SK-N-SH (cell line): ENCODE measurements at regions not wholly inside any gene's neighbourhood (a gene's known extent, or its start where the extent isn't known, plus 50 kb on each side); places are given as distances from the start of the nearest gene placed in this dataset.

Experiments
- CTCF ChIA-PET: fragments of 300-600, 350-600 bp; formaldehyde crosslinking; extraction: SDS; loops from one replicate; lab custom pipeline; 2021; lab: Yijun Ruan, JAX
- POLR2A ChIA-PET: fragments of 350-600 bp; sonication (Branson Sonifier 250); formaldehyde crosslinking; extraction: SDS; loops from one replicate; lab custom pipeline; 2020; ENCODE audit warnings: antibody characterized with exemption, inconsistent platforms; lab: Yijun Ruan, JAX
- DNase-seq: peaks from one replicate; pipeline ENCODE4 v3.0.0; 2012
- H2AFZ ChIP-seq: fragments of 200-600 bp; sonication (generic); 2 replicates; pipeline ENCODE4 v1.8.1; 2016; ENCODE audit warnings: antibody characterized with exemption, mild to moderate bottlenecking, low read depth
- H3F3A ChIP-seq: fragments of 200-600 bp; sonication (generic); replicated peaks from 2 replicates; pipeline ENCODE3; 2016; ENCODE audit warnings: antibody characterized with exemption, mild to moderate bottlenecking; ENCODE audit not compliant: insufficient read depth
- H3K27ac ChIP-seq, 2 experiments: fragments of 200-500 bp in 1 of 2; fragments of 200-600 bp in 1 of 2; sonication (Bioruptor generic) in 1 of 2; sonication (generic), shearing (Covaris generic) in 1 of 2; 2 replicates each; pipeline versions ENCODE4 v1.5.1 to v1.6.1; 2014 to 2016; ENCODE audit warnings: low read depth in 2 of 2, inconsistent platforms in 1 of 2, low read length in 1 of 2, mild to moderate bottlenecking in 1 of 2, mixed read lengths in 1 of 2
- H3K27me3 ChIP-seq: fragments of 200-600 bp; sonication (generic), shearing (Covaris generic); 2 replicates; pipeline ENCODE4 v1.6.1; 2016; ENCODE audit warnings: mixed run types; ENCODE audit not compliant: insufficient read depth
- H3K36me3 ChIP-seq, 2 experiments: fragments of 200-500 bp in 1 of 2; fragments of 200-600 bp in 1 of 2; sonication (Bioruptor generic) in 1 of 2; sonication (generic) in 1 of 2; replicated peaks in 1 of 2; 2 replicates each; pipeline versions ENCODE3 to v1.5.1; 2014 to 2016; ENCODE audit warnings: low read length in 1 of 2, mild to moderate bottlenecking in 1 of 2; ENCODE audit not compliant: insufficient read depth in 2 of 2, control insufficient read depth in 1 of 2
- H3K4me1 ChIP-seq, 2 experiments: fragments of 200-500 bp in 1 of 2; fragments of 200-600 bp in 1 of 2; sonication (Bioruptor generic) in 1 of 2; sonication (generic), shearing (Covaris generic) in 1 of 2; 2 replicates each; pipeline versions ENCODE4 v1.5.1 to v1.6.1; 2014 to 2016; ENCODE audit warnings: low read depth in 1 of 2, low read length in 1 of 2, mixed run types in 1 of 2; ENCODE audit not compliant: insufficient read depth in 2 of 2, control insufficient read depth in 1 of 2
- H3K4me2 ChIP-seq: fragments of 200-600 bp; sonication (generic), shearing (Covaris generic); 2 replicates; pipeline ENCODE4 v1.6.1; 2017; ENCODE audit warnings: mixed run types
- H3K4me3 ChIP-seq, 2 experiments: fragments of 200-500 bp in 1 of 2; fragments of 200-600 bp in 1 of 2; sonication (Bioruptor generic) in 1 of 2; sonication (generic), shearing (Covaris generic) in 1 of 2; 2 replicates each; pipeline versions ENCODE4 v1.5.1 to v1.8.1; 2014 to 2016; ENCODE audit warnings: low read depth in 2 of 2, inconsistent platforms in 1 of 2, low read length in 1 of 2, mild to moderate bottlenecking in 1 of 2, mixed read lengths in 1 of 2, moderate library complexity in 1 of 2
- H3K79me2 ChIP-seq: fragments of 200-600 bp; sonication (generic); 2 replicates; pipeline ENCODE4 v1.8.1; 2017; ENCODE audit warnings: mild to moderate bottlenecking; ENCODE audit not compliant: insufficient read depth
- H3K9ac ChIP-seq: fragments of 200-600 bp; sonication (generic); 2 replicates; pipeline ENCODE4 v1.6.1; 2017; ENCODE audit warnings: mixed run types
- H3K9me2 ChIP-seq: fragments of 200-600 bp; sonication (generic); 2 replicates; pipeline ENCODE4 v1.6.1; 2017; ENCODE audit warnings: mixed run types
- H3K9me3 ChIP-seq: fragments of 200-600 bp; sonication (generic); 2 replicates; pipeline ENCODE4 v1.6.1; 2017; ENCODE audit warnings: mixed run types, mild to moderate bottlenecking, moderate library complexity
- H4K20me1 ChIP-seq: fragments of 200-600 bp; sonication (generic); 2 replicates; pipeline ENCODE4 v1.6.1; 2017; ENCODE audit warnings: mild to moderate bottlenecking, mixed run types; ENCODE audit not compliant: insufficient read depth
- CHD2 ChIP-seq: fragments of 150-350 bp; IDR thresholded peaks from 2 replicates; pipeline ENCODE4 v1.6.1; 2018; ENCODE audit warnings: low read length; ENCODE audit not compliant: partially characterized antibody
- EZH2phosphoT487 ChIP-seq: fragments of 200-600 bp; sonication (generic); IDR thresholded peaks from 2 replicates; pipeline ENCODE4 v1.6.1; 2017; ENCODE audit warnings: low read depth, mixed run types, mild to moderate bottlenecking, antibody characterized with exemption, moderate library complexity, borderline replicate concordance
- FOXM1 ChIP-seq: IDR thresholded peaks from 2 replicates; pipeline ENCODE4 v1.4.0; 2012; ENCODE audit warnings: low read depth, mild to moderate bottlenecking
- GATA2 ChIP-seq: sonication (generic); formaldehyde crosslinking; IDR thresholded peaks from 2 replicates; pipeline ENCODE4 v1.5.0; 2020; ENCODE audit warnings: mild to moderate bottlenecking, missing genetic modification reagents
- IRF3 ChIP-seq: fragments of 150-350 bp; IDR thresholded peaks from 2 replicates; pipeline ENCODE4 v1.6.1; 2016; ENCODE audit warnings: mild to moderate bottlenecking, low read depth, low read length
- NRF1 ChIP-seq: IDR thresholded peaks from 2 replicates; pipeline ENCODE4 v1.6.1; 2012; ENCODE audit warnings: low read depth, mild to moderate bottlenecking, low read length
- POLR2AphosphoS5 ChIP-seq: IDR thresholded peaks from 2 replicates; pipeline ENCODE4 v1.6.1; 2012; ENCODE audit warnings: low read depth, low read length
- REST ChIP-seq: IDR thresholded peaks from 2 replicates; pipeline ENCODE4 v1.6.1; 2012; ENCODE audit warnings: mild to moderate bottlenecking, low read depth, low read length, moderate library complexity
- RXRA ChIP-seq: IDR thresholded peaks from 2 replicates; pipeline ENCODE4 v1.4.0; 2012; ENCODE audit warnings: low read depth, mild to moderate bottlenecking, borderline replicate concordance
- SIN3A ChIP-seq: IDR thresholded peaks from 2 replicates; pipeline ENCODE4 v1.6.1; 2012; ENCODE audit warnings: low read depth, mild to moderate bottlenecking, low read length, moderate library complexity, borderline replicate concordance
- TEAD4 ChIP-seq: IDR thresholded peaks from 2 replicates; pipeline ENCODE4 v1.4.0; 2012; ENCODE audit warnings: mild to moderate bottlenecking, borderline replicate concordance; ENCODE audit not compliant: insufficient read depth
- YY1 ChIP-seq: IDR thresholded peaks from 2 replicates; pipeline ENCODE4 v1.4.0; 2012; ENCODE audit warnings: low read depth, mild to moderate bottlenecking
- ZBTB33 ChIP-seq: IDR thresholded peaks from 2 replicates; pipeline ENCODE4 v1.4.0; 2012; ENCODE audit warnings: low read depth, borderline replicate concordance
- WGBS: methylation state at CpG from one replicate; pipeline ENCODE4 v1.1.6; 2017; ENCODE audit warnings: low lambda C conversion rate; 5-methylcytosine and 5-hydroxymethylcytosine counted together
- TF ChIP-seq, protein P1 (sequence below): IDR thresholded peaks from 2 replicates; pipeline ENCODE4; 2012

GRCh38 chr7:68793513-68793912 is 804.8 kb upstream of the AUTS2 start:
- ChIA-PET POLR2A (no interaction called here), CTCF (no interaction called here)
- no peaks in the 10 kb centered on the region for H3K9me2 ChIP-seq
- H2AFZ ChIP-seq: no peak overlapping the region
- no peaks in the 10 kb centered on the region for H3F3A ChIP-seq
- WGBS: 79% methylated on average over 1 of the region's 1 CpG
- H3K36me3 ChIP-seq: no peaks in the 10 kb centered on the region
- no peaks in the 10 kb centered on the region for H3K79me2 ChIP-seq
- H3K4me2 ChIP-seq: no peak overlapping the region
- no peak for TF ChIP-seq TEAD4
- no peak for TF ChIP-seq ZBTB33
- no peak for TF ChIP-seq RXRA
- no peak for TF ChIP-seq FOXM1
- TF ChIP-seq REST: no peak
- TF ChIP-seq CHD2: no peak
- TF ChIP-seq POLR2AphosphoS5: no peak
- no peak for TF ChIP-seq YY1
- TF ChIP-seq NRF1: no peak
- no peak for TF ChIP-seq IRF3
- no peak for TF ChIP-seq EZH2phosphoT487
- no peak for TF ChIP-seq SIN3A
- TF ChIP-seq GATA2 (CRISPR knock-in tag): no peak
- TF ChIP-seq, protein P1, sequence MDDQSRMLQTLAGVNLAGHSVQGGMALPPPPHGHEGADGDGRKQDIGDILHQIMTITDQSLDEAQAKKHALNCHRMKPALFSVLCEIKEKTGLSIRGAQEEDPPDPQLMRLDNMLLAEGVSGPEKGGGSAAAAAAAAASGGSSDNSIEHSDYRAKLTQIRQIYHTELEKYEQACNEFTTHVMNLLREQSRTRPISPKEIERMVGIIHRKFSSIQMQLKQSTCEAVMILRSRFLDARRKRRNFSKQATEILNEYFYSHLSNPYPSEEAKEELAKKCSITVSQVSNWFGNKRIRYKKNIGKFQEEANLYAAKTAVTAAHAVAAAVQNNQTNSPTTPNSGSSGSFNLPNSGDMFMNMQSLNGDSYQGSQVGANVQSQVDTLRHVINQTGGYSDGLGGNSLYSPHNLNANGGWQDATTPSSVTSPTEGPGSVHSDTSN: no peak
- H3K9me3 ChIP-seq: no peaks in the 10 kb centered on the region; the same call in 1 of the 2 replicates
- no peak for DNase-seq
- no peaks in the 10 kb centered on the region for H4K20me1 ChIP-seq
- H3K4me3 ChIP-seq: no peak overlapping the region
- no peak overlapping the region for H3K27ac ChIP-seq
- no peaks in the 10 kb centered on the region for H3K4me1 ChIP-seq
- no peak overlapping the region for H3K9ac ChIP-seq
- H3K27me3 ChIP-seq: no peaks in the 10 kb centered on the region
